GM23338 (cell line): ENCODE measurements at regions not wholly inside any gene's neighbourhood (a gene's known extent, or its start where the extent isn't known, plus 50 kb on each side); places are given as distances from the start of the nearest gene placed in this dataset.

Experiments
- REST ChIP-seq: IDR thresholded peaks from one replicate; pipeline ENCODE4 v1.6.1; 2018; ENCODE audit warnings: antibody characterized with exemption; ENCODE audit not compliant: unreplicated experiment
- TF ChIP-seq, protein P1 (sequence below), 2 experiments: fragments of 200-600 bp in 1 of 2; sonication (generic) in 1 of 2; conservative IDR thresholded peaks; 2 replicates each; pipeline versions ENCODE4 v1.5.1 to v1.6.1; 2016 to 2017; ENCODE audit warnings: antibody characterized with exemption in 2 of 2, low read depth in 2 of 2, mild to moderate bottlenecking in 2 of 2, moderate library complexity in 1 of 2

DNA sequence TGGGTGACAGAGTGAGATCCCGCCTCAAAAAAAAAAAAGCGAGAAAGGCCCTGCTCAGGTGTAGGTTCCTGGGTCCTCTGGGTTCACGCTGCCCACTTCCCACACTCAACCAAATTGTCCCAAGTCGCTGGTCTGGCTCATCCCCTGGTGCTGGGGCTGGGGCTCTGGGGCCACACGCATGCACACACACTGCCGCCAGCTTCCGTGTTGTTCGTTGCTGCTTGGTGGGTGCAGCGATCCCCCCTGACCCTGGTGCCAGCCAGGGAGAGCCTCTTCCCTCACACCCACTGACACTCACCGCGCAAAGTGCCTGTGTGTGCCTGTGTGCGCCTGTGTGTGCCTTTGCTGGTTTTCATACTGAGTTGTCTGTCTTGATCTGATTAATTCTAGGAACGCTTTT is 124.1 kb upstream of the NKX1-1 start:
- TF ChIP-seq, protein P1, sequence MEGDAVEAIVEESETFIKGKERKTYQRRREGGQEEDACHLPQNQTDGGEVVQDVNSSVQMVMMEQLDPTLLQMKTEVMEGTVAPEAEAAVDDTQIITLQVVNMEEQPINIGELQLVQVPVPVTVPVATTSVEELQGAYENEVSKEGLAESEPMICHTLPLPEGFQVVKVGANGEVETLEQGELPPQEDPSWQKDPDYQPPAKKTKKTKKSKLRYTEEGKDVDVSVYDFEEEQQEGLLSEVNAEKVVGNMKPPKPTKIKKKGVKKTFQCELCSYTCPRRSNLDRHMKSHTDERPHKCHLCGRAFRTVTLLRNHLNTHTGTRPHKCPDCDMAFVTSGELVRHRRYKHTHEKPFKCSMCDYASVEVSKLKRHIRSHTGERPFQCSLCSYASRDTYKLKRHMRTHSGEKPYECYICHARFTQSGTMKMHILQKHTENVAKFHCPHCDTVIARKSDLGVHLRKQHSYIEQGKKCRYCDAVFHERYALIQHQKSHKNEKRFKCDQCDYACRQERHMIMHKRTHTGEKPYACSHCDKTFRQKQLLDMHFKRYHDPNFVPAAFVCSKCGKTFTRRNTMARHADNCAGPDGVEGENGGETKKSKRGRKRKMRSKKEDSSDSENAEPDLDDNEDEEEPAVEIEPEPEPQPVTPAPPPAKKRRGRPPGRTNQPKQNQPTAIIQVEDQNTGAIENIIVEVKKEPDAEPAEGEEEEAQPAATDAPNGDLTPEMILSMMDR (conservative IDR thresholded peaks at IDR 0.05; ENCODE audit: low read depth in 2 of 2): no peak
- no peak for TF ChIP-seq REST
